ENCODE measurements at regions not wholly inside any gene's neighbourhood (a gene's known extent, or its start where the extent isn't known, plus 50 kb on each side); places are given as distances from the start of the nearest gene placed in this dataset.

DNA sequence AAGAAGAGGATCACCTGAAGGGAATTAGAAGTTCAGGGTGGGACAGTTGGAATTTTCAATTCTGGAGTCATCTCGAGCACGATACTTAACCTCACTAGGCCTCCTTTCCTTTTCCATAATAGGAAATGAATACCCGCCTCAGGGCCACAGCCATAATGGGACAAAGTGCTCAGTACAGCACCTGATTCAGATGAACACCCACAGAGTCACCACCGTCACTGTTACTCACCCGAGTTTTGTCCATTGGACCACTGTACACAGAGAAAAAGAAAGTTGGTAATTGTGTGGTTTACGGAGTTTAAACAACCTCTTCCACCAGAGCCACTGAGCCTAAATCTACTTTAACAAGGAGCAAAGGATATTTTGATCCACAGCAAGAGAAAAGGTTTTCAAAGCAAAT is 122.0 kb upstream of the NDUFV2 start:
- Histone ChIP-seq H3K27me3 (ENCODE audit: control insufficient read depth, insufficient read depth, low read length) (no peaks in the 10 kb centered on the region), H3K4me3 (ENCODE audit: low read depth, low read length) (no peak overlapping the region), H3K36me3 (ENCODE audit: control insufficient read depth, insufficient read depth, low read length) (no peaks in the 10 kb centered on the region)
- no peak for TF ChIP-seq CTCF (IDR thresholded peaks at IDR 0.05; ENCODE audit: insufficient read depth, low read length, poor library complexity, severe bottlenecking)
- DNase-seq (ENCODE audit: low read depth): no peak

- DNase-seq (ENCODE audit: low read depth): no peak
- no peaks in the 10 kb centered on the region for H3K27me3 ChIP-seq (ENCODE audit: control insufficient read depth, insufficient read depth, low read length)
- H3K4me3 ChIP-seq (ENCODE audit: low read depth, low read length): no peak overlapping the region
- no peaks in the 10 kb centered on the region for H3K36me3 ChIP-seq (ENCODE audit: control insufficient read depth, insufficient read depth, low read length)
- TF ChIP-seq CTCF (IDR thresholded peaks at IDR 0.05; ENCODE audit: insufficient read depth, low read length, poor library complexity, severe bottlenecking): no peak
These were observed 121.6 kb upstream of the NDUFV2 start for GRCh38 chr18:8980918-8981317.

DNA sequence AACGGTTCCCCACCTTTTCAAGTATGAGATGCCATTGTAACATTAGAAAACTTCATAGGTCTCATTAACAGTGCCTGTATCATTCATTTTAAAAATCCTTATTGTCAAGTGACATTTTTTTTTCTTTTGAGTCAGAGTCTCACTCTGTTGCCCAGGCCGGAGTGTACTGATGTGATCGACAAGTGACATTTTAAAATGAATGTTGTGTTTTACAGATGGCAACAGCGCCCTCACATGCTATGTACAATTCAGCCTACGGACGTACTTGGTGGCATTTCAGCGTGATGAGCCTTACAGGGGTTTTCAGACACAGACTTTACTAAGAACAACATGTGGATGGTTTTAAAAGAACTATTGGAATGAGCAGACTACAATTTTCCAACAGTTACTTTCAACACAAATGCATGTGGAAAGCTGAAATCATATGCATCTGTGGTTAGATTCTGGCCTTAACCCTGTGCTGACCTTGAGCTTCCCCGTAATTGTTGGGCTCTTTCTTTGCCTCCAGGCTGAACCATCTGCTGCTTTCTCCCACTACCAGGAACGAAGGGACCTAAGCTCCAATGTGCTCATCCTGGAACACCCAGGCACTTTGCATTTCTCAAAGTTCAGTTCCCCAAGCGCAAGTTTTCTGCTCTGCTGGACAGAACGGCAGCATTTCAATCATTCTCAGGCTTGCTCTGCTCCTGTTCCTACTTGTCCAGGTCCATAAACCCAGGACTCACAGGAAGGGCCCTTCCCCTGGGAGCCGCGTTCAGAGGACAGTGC is 119.9 kb upstream of the NDUFV2 start:
- no peaks in the 10 kb centered on the region for H3K27me3 ChIP-seq (ENCODE audit: control insufficient read depth, insufficient read depth, low read length)
- no peaks in the 10 kb centered on the region for H3K36me3 ChIP-seq (ENCODE audit: control insufficient read depth, insufficient read depth, low read length)
- TF ChIP-seq CTCF (IDR thresholded peaks at IDR 0.05; ENCODE audit: insufficient read depth, low read length, poor library complexity, severe bottlenecking): peak; percentile 56
- peak; percentile 53 for DNase-seq (ENCODE audit: low read depth)
- H3K4me3 ChIP-seq (ENCODE audit: low read depth, low read length): no peak overlapping the region

GRCh38 chr18:8983195-8983594 is 119.3 kb upstream of the NDUFV2 start:
- Histone ChIP-seq H3K36me3 (ENCODE audit: control insufficient read depth, insufficient read depth, low read length) (no peaks in the 10 kb centered on the region), H3K4me3 (ENCODE audit: low read depth, low read length) (no peak overlapping the region), H3K27me3 (ENCODE audit: control insufficient read depth, insufficient read depth, low read length) (no peaks in the 10 kb centered on the region)
- DNase-seq (ENCODE audit: low read depth): no peak
- no peak for TF ChIP-seq CTCF (IDR thresholded peaks at IDR 0.05; ENCODE audit: insufficient read depth, low read length, poor library complexity, severe bottlenecking)

GRCh38 chr18:8984131-8984721 is 118.3 kb upstream of the NDUFV2 start:
- Histone ChIP-seq H3K36me3 (ENCODE audit: control insufficient read depth, insufficient read depth, low read length) (no peaks in the 10 kb centered on the region), H3K4me3 (ENCODE audit: low read depth, low read length) (no peak overlapping the region), H3K27me3 (ENCODE audit: control insufficient read depth, insufficient read depth, low read length) (no peaks in the 10 kb centered on the region)
- TF ChIP-seq CTCF (IDR thresholded peaks at IDR 0.05; ENCODE audit: insufficient read depth, low read length, poor library complexity, severe bottlenecking): no peak
- DNase-seq (ENCODE audit: low read depth): no peak

DNA sequence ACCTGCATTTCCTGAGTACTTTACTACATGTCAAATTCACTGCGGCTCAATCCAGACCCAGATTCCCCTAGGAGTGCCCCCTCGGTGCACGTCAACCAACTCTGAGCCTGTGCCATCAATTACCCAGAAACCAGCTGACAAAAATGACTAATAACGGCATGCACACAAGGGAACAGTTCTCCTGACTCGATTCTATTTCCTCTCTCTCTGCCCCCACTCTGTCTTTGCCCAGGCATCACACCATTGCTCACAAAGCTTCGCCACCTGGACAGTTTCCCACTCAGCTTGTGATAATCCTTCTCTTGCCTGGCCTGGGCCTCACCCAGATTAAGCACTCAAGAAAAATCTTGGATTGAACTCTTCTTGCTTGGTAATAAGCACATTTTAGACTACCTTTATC is 115.3 kb upstream of the NDUFV2 start:
- H3K27me3 ChIP-seq (ENCODE audit: control insufficient read depth, insufficient read depth, low read length): no peaks in the 10 kb centered on the region
- no peak for TF ChIP-seq CTCF (IDR thresholded peaks at IDR 0.05; ENCODE audit: insufficient read depth, low read length, poor library complexity, severe bottlenecking)
- DNase-seq (ENCODE audit: low read depth): no peak
- no peaks in the 10 kb centered on the region for H3K36me3 ChIP-seq (ENCODE audit: control insufficient read depth, insufficient read depth, low read length)
- no peak overlapping the region for H3K4me3 ChIP-seq (ENCODE audit: low read depth, low read length)

All from kidney epithelial cell (primary cell).